DOHH2 (cell line): ENCODE measurements at regions not wholly inside any gene's neighbourhood (a gene's known extent, or its start where the extent isn't known, plus 50 kb on each side); places are given as distances from the start of the nearest gene placed in this dataset.

Source experiments
- H3F3A ChIP-seq: fragments of 200-600 bp; sonication (generic), shearing (Covaris generic); 2 replicates; pipeline ENCODE4 v1.6.0; 2016; ENCODE audit warnings: antibody characterized with exemption, mild to moderate bottlenecking; ENCODE audit not compliant: control insufficient read depth, insufficient read depth
- H3K27ac ChIP-seq: fragments of 200-600 bp; sonication (generic); 2 replicates; pipeline ENCODE4 v1.5.1; 2014; ENCODE audit warnings: low read depth, mild to moderate bottlenecking, low read length, moderate library complexity
- H3K27me3 ChIP-seq: fragments of 200-600 bp; sonication (generic); 2 replicates; pipeline ENCODE4 v1.6.1; 2014; ENCODE audit warnings: mild to moderate bottlenecking, low read length, mixed read lengths; ENCODE audit not compliant: control insufficient read depth
- H3K36me3 ChIP-seq: fragments of 200-600 bp; sonication (generic); 2 replicates; pipeline ENCODE4 v1.6.1; 2014; ENCODE audit warnings: mild to moderate bottlenecking, low read length, moderate library complexity, mixed read lengths; ENCODE audit not compliant: control insufficient read depth
- H3K4me1 ChIP-seq: fragments of 200-600 bp; sonication (generic); 2 replicates; pipeline ENCODE4 v1.6.1; 2014; ENCODE audit warnings: mild to moderate bottlenecking, low read length, mixed read lengths; ENCODE audit not compliant: control insufficient read depth
- H3K4me2 ChIP-seq: fragments of 200-600 bp; sonication (generic); 2 replicates; pipeline ENCODE4 v1.6.0; 2014; ENCODE audit warnings: mild to moderate bottlenecking, low read length, moderate library complexity
- H3K4me3 ChIP-seq: fragments of 200-600 bp; sonication (generic); 2 replicates; pipeline ENCODE4 v1.5.1; 2014; ENCODE audit warnings: mild to moderate bottlenecking, low read length, mixed read lengths
- H3K79me2 ChIP-seq: fragments of 200-600 bp; sonication (generic); 2 replicates; pipeline ENCODE4 v1.6.1; 2014; ENCODE audit warnings: mild to moderate bottlenecking, low read length, mixed read lengths; ENCODE audit not compliant: control insufficient read depth
- H3K9me2 ChIP-seq: fragments of 200-600 bp; sonication (generic); replicated peaks from 2 replicates; pipeline ENCODE4 v1.6.1; 2014; ENCODE audit warnings: mild to moderate bottlenecking, low read length, mixed read lengths; ENCODE audit not compliant: control insufficient read depth
- H3K9me3 ChIP-seq: fragments of 200-600 bp; sonication (generic); 2 replicates; pipeline ENCODE4 v1.6.1; 2014; ENCODE audit warnings: antibody characterized with exemption, low read length, mixed read lengths; ENCODE audit not compliant: control insufficient read depth, insufficient read depth
- H4K20me1 ChIP-seq: fragments of 200-600 bp; sonication (generic); 2 replicates; pipeline ENCODE4 v1.6.0; 2014; ENCODE audit warnings: low read depth, mild to moderate bottlenecking, antibody characterized with exemption, low read length, moderate library complexity; ENCODE audit not compliant: control insufficient read depth, insufficient read depth
- EZH2phosphoT487 ChIP-seq: fragments of 200-600 bp; sonication (generic); IDR thresholded peaks from 2 replicates; pipeline ENCODE4 v1.6.1; 2017; ENCODE audit warnings: borderline replicate concordance, mild to moderate bottlenecking, antibody characterized with exemption, low read length, moderate library complexity, mixed read lengths
- TF ChIP-seq, protein P1 (sequence below): fragments of 200-600 bp; sonication (generic); IDR thresholded peaks from one replicate; pipeline ENCODE4 v1.5.1; 2014; ENCODE audit warnings: antibody characterized with exemption, mild to moderate bottlenecking, low read depth, low read length; ENCODE audit not compliant: poor library complexity, severe bottlenecking

DNA sequence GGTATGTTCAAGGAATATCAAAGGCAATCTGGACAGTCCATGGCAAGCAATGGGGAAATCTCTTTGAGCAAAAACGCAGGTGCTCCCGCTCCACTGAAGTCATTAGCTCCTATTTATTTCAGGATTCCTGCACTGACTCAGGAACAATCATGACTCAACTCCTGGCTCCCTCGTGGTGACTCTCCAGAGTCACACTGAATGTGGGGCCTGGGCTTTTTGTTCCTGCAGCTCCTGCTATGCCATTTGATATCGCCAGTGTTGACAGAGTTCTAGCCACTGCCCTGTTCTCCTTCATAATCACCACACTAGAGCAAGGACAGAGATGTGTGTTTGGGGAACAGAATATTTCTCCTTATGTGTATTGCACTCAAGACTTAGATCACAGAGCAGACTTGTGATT lies 187.2 kb upstream of the ZNF462 start:
- Histone ChIP-seq H3K36me3 (no peaks in the 10 kb centered on the region), H3K27ac (no peak overlapping the region)

DNA sequence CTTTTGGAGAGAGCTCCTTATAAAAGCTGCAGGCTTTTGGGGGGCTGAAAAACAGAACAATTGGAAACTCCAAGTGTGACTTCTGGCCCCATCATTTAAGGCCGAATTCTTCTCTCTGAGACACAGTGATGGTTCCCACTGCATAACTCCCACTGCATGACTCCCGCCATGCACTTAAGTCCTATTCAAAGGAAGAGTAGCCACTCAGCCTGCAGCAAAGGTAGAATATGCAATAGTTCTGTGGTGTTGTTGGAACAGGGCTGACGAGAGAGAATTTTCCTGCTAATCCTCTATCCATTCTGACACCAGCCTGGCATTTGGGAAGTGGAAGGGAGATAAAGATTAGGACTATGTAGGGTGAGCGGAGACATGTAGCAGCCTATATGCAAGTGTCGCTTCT lies 185.6 kb upstream of the ZNF462 start:
- TF ChIP-seq EZH2phosphoT487: no peak
- TF ChIP-seq, protein P1, sequence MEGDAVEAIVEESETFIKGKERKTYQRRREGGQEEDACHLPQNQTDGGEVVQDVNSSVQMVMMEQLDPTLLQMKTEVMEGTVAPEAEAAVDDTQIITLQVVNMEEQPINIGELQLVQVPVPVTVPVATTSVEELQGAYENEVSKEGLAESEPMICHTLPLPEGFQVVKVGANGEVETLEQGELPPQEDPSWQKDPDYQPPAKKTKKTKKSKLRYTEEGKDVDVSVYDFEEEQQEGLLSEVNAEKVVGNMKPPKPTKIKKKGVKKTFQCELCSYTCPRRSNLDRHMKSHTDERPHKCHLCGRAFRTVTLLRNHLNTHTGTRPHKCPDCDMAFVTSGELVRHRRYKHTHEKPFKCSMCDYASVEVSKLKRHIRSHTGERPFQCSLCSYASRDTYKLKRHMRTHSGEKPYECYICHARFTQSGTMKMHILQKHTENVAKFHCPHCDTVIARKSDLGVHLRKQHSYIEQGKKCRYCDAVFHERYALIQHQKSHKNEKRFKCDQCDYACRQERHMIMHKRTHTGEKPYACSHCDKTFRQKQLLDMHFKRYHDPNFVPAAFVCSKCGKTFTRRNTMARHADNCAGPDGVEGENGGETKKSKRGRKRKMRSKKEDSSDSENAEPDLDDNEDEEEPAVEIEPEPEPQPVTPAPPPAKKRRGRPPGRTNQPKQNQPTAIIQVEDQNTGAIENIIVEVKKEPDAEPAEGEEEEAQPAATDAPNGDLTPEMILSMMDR: no peak
- H3K4me1 ChIP-seq: no peaks in the 10 kb centered on the region
- no peaks in the 10 kb centered on the region for H3K27me3 ChIP-seq
- no peaks in the 10 kb centered on the region for H3K9me3 ChIP-seq
- H3K4me3 ChIP-seq: no peak overlapping the region
- no peaks in the 10 kb centered on the region for H3K79me2 ChIP-seq
- no peak overlapping the region for H3K4me2 ChIP-seq
- no peaks in the 10 kb centered on the region for H3F3A ChIP-seq
- no peaks in the 10 kb centered on the region for H3K9me2 ChIP-seq
- H4K20me1 ChIP-seq: no peaks in the 10 kb centered on the region
- H3K36me3 ChIP-seq: no peaks in the 10 kb centered on the region
- no peak overlapping the region for H3K27ac ChIP-seq

More for the DNA sequence above, 187.2 kb upstream of the ZNF462 start:
- H3K4me3 ChIP-seq: no peak overlapping the region
- no peaks in the 10 kb centered on the region for H3F3A ChIP-seq
- no peaks in the 10 kb centered on the region for H3K79me2 ChIP-seq
- H3K9me2 ChIP-seq: no peaks in the 10 kb centered on the region
- no peaks in the 10 kb centered on the region for H3K9me3 ChIP-seq
- H4K20me1 ChIP-seq: no peaks in the 10 kb centered on the region
- no peaks in the 10 kb centered on the region for H3K27me3 ChIP-seq
- no peak for TF ChIP-seq EZH2phosphoT487
- TF ChIP-seq, protein P1: no peak
- no peak overlapping the region for H3K4me2 ChIP-seq
- no peaks in the 10 kb centered on the region for H3K4me1 ChIP-seq

DNA sequence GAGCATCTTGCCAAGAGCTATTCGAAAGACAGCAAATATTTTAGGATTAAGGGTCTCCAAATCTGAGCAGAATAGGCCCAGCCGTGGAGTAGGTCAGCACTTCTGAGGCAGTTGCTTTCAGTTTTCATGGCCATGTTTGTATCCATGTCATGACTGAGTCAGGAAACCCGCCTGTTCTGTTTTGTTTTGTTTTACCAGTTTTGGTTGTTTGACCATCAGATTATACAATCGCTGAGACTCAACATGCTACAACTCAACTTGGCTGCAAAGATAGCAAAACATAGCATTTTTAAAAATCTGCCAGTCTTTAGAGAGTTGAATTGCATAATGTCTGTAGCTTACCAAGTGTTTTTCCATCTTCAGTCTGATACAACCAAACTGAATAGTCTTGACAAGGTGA lies 185.1 kb upstream of the ZNF462 start:
- Histone ChIP-seq H3K27ac (no peak overlapping the region), H3F3A (no peaks in the 10 kb centered on the region), H3K79me2 (no peaks in the 10 kb centered on the region), H3K36me3 (no peaks in the 10 kb centered on the region), H3K27me3 (no peaks in the 10 kb centered on the region), H3K4me2 (no peak overlapping the region), H3K4me3 (no peak overlapping the region), H3K9me3 (no peaks in the 10 kb centered on the region), H4K20me1 (no peaks in the 10 kb centered on the region), H3K4me1 (no peaks in the 10 kb centered on the region), H3K9me2 (no peaks in the 10 kb centered on the region)
- TF ChIP-seq, protein P1: no peak
- TF ChIP-seq EZH2phosphoT487: no peak

DNA sequence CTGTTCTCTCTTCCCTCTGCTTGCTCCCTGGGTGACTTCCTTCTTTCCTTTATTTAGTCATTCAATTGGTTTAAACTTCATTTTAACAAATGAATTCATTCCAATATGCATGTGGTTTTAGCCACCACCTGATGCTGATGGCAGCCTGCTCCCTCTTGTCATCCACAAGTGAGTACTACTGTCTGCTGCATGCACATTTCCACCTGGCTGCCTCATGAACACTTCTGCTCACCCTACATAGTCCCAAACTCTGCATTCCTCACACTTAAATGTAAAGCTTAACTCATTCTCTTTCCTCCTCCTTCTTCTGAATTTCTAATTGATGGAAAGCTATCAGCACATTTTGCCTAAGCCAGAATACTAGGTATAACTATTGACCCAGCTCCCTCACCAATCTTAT lies 184.7 kb upstream of the ZNF462 start:
- H3K4me2 ChIP-seq: no peak overlapping the region
- no peak overlapping the region for H3K27ac ChIP-seq
- H4K20me1 ChIP-seq: no peaks in the 10 kb centered on the region
- H3K9me2 ChIP-seq: no peaks in the 10 kb centered on the region
- no peaks in the 10 kb centered on the region for H3K9me3 ChIP-seq
- TF ChIP-seq EZH2phosphoT487: no peak
- TF ChIP-seq, protein P1: no peak
- no peak overlapping the region for H3K4me3 ChIP-seq
- no peaks in the 10 kb centered on the region for H3K36me3 ChIP-seq
- no peaks in the 10 kb centered on the region for H3K79me2 ChIP-seq
- H3F3A ChIP-seq: no peaks in the 10 kb centered on the region
- H3K27me3 ChIP-seq: no peaks in the 10 kb centered on the region
- H3K4me1 ChIP-seq: no peaks in the 10 kb centered on the region
